ENCODE measurements at regions not wholly inside any gene's neighbourhood (a gene's known extent, or its start where the extent isn't known, plus 50 kb on each side); places are given as distances from the start of the nearest gene placed in this dataset.
"Not testable (repeated sequence)": the region's sequence is repeated elsewhere in the genome, so short reads cannot be mapped to it uniquely, and the experiment has no call there.

DNA sequence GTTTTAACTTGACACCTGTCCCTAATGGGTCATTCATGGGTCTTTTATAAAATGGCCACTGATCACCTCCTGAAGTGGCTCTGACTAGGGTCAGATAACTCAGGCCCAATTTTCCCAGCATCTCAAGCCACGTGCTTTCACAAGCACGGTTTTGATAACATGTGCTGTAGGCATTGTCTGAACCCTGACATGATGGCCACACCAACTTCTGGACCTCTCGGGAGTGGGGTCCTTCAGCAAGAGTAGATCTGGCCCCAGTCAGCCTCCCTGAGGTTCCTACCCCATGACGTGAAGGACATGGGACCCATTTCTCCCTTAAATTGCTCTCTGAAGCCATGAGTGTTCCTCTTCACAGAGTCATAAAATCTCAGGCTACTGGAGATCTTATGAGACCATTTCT is 60.4 kb upstream of the CCND1 start:
- no peaks in the 10 kb centered on the region; the same call in 1 of the 2 replicates for H3K9me3 ChIP-seq
- TF ChIP-seq CTCF (IDR thresholded peaks at IDR 0.05; ENCODE audit: low read depth, low read length): no peak

GRCh38 chr11:69582756-69583467 is 58.0 kb upstream of the CCND1 start:
- no peaks in the 10 kb centered on the region for H3K36me3 ChIP-seq
- H3K4me1 ChIP-seq: no peaks in the 10 kb centered on the region
- no peaks in the 10 kb centered on the region; the same call in 1 of the 2 replicates for H3K9me3 ChIP-seq
- H3K27me3 ChIP-seq: no peaks in the 10 kb centered on the region
- TF ChIP-seq CTCF (IDR thresholded peaks at IDR 0.05; ENCODE audit: low read depth, low read length): no peak
- no peak for DNase-seq
- H3K4me3 ChIP-seq (ENCODE audit: low read depth, low read length): no peak overlapping the region

More for the DNA sequence above, 60.4 kb upstream of the CCND1 start:
- no peaks in the 10 kb centered on the region for H3K4me1 ChIP-seq
- no peak for DNase-seq
- H3K4me3 ChIP-seq (ENCODE audit: low read depth, low read length): no peak overlapping the region
- no peaks in the 10 kb centered on the region for H3K27me3 ChIP-seq
- H3K36me3 ChIP-seq: no peaks in the 10 kb centered on the region

GRCh38 chr11:69584160-69584559 is 56.8 kb upstream of the CCND1 start:
- no peaks in the 10 kb centered on the region; the same call in 1 of the 2 replicates for H3K4me1 ChIP-seq
- H3K27me3 ChIP-seq: no peaks in the 10 kb centered on the region
- H3K9me3 ChIP-seq: no peaks in the 10 kb centered on the region; the same call in 1 of the 2 replicates
- H3K36me3 ChIP-seq: no peaks in the 10 kb centered on the region
- no peak overlapping the region for H3K4me3 ChIP-seq (ENCODE audit: low read depth, low read length)
- no peak for TF ChIP-seq CTCF (IDR thresholded peaks at IDR 0.05; ENCODE audit: low read depth, low read length)
- DNase-seq: no peak

- no peak for TF ChIP-seq CTCF (IDR thresholded peaks at IDR 0.05; ENCODE audit: low read depth, low read length)
- DNase-seq: no peak
- H3K36me3 ChIP-seq: no peaks in the 10 kb centered on the region
Observed at GRCh38 chr11:69585385-69585784, 55.6 kb upstream of the CCND1 start.

DNA sequence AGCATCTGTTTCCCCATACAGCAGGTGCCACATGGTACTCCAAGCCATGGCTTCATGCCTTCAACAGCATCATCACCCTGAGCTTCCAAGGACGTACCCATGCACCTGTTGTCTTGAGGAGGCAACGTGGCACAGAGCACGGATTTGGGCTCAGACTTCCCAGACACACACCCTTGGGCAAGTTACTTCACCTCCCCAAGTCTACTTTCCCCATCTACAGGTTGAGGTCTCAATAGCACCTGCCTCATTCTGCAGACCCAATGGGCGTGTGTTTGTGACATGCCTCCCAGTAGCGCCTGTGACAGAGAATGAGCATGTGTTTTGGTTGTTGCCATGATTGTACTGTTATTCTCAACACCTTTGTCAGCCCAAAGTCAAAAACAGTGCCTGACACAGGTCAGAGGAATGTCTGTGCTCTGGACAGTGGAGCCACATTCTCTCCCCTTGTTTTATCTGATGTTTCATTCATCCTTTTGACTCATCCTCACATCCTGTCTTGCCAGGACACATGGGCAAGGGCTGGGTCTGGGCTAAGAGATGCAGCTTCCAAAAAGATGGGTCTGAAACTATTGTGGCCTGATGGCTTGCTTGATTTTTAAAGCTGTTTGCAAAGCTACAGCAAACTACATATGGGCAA is 53.4 kb upstream of the CCND1 start:
- H3K27me3 ChIP-seq: no peaks in the 10 kb centered on the region
- no peaks in the 10 kb centered on the region; the same call in 1 of the 2 replicates for H3K4me1 ChIP-seq
- no peaks in the 10 kb centered on the region; the same call in none of the 2 replicates for H3K9me3 ChIP-seq
- no peak for TF ChIP-seq CTCF (IDR thresholded peaks at IDR 0.05; ENCODE audit: low read depth, low read length)
- H3K4me3 ChIP-seq (ENCODE audit: low read depth, low read length): no peak overlapping the region
- no peaks in the 10 kb centered on the region for H3K36me3 ChIP-seq
- no peak for DNase-seq

More at GRCh38 chr11:69585385-69585784, 55.6 kb upstream of the CCND1 start:
- Histone ChIP-seq H3K4me1 (no peaks in the 10 kb centered on the region; the same call in 1 of the 2 replicates), H3K4me3 (ENCODE audit: low read depth, low read length) (no peak overlapping the region), H3K9me3 (no peaks in the 10 kb centered on the region; the same call in 1 of the 2 replicates), H3K27me3 (no peaks in the 10 kb centered on the region)

- no peak for DNase-seq
- Histone ChIP-seq H3K9me3 (no peaks in the 10 kb centered on the region; the same call in none of the 2 replicates), H3K4me1 (no peaks in the 10 kb centered on the region; the same call in 1 of the 2 replicates), H3K36me3 (no peaks in the 10 kb centered on the region), H3K27me3 (no peaks in the 10 kb centered on the region), H3K4me3 (ENCODE audit: low read depth, low read length) (no peak overlapping the region)
- TF ChIP-seq CTCF (IDR thresholded peaks at IDR 0.05; ENCODE audit: low read depth, low read length): peak; percentile 9; the same call in 1 of the 2 replicates
Observed at GRCh38 chr11:69588270-69588669, 52.7 kb upstream of the CCND1 start.

DNA sequence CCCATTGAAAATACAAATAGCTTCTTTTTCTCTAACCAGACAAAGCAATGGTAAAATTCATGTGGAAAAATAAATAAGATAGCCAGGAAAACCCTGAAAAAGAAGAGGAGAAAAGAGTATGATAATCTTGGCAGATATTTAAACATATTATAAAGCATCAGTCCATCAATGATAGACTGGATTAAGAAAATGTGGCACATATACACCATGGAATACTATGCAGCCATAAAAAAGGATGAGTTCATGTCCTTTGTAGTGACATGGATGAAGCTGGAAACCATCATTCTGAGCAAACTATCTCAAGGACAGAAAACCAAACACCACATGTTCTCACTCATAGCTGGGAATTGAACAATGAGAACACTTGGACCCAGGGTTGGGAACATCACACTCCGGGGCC is 50.9 kb upstream of the CCND1 start:
- not testable (repeated sequence) for H3K4me1 ChIP-seq; H3K27me3 ChIP-seq; H3K9me3 ChIP-seq; H3K36me3 ChIP-seq; H3K4me3 ChIP-seq (ENCODE audit: low read depth, low read length); DNase-seq
